NT2/D1 (cell line): ENCODE measurements at regions not wholly inside any gene's neighbourhood (a gene's known extent, or its start where the extent isn't known, plus 50 kb on each side); places are given as distances from the start of the nearest gene placed in this dataset.

Source experiments
- DNase-seq: peaks from one replicate; pipeline ENCODE4 v3.0.0-alpha.2; 2011; ENCODE audit warnings: low read depth, low spot score
- H3K27me3 ChIP-seq: 2 replicates; pipeline ENCODE4 v1.6.0; 2011; ENCODE audit warnings: mild to moderate bottlenecking; ENCODE audit not compliant: insufficient read length, insufficient read depth
- H3K36me3 ChIP-seq: 2 replicates; pipeline ENCODE4 v1.6.1; 2011; ENCODE audit warnings: mild to moderate bottlenecking, low read length, mixed read lengths; ENCODE audit not compliant: insufficient read depth, insufficient read length
- H3K4me1 ChIP-seq: 2 replicates; pipeline ENCODE4 v1.5.1; 2011; ENCODE audit not compliant: insufficient read depth, insufficient read length
- H3K4me3 ChIP-seq: 2 replicates; pipeline ENCODE4 v1.5.1; 2011; ENCODE audit warnings: low read depth; ENCODE audit not compliant: insufficient read length
- H3K9ac ChIP-seq: 2 replicates; pipeline ENCODE4 v1.6.0; 2011; ENCODE audit warnings: low read depth; ENCODE audit not compliant: insufficient read length
- H3K9me3 ChIP-seq: 2 replicates; pipeline ENCODE4 v1.5.1; 2011; ENCODE audit warnings: mild to moderate bottlenecking, low read length; ENCODE audit not compliant: insufficient read depth
- SUZ12 ChIP-seq: IDR thresholded peaks from 2 replicates; pipeline ENCODE4 v1.6.1; 2011; ENCODE audit not compliant: insufficient read length, insufficient read depth; ENCODE audit errors: extremely low read depth
- YY1 ChIP-seq: IDR thresholded peaks from 2 replicates; pipeline ENCODE4 v1.6.1; 2011; ENCODE audit not compliant: insufficient read length, insufficient read depth
- ZNF274 ChIP-seq: IDR thresholded peaks from 2 replicates; pipeline ENCODE4 v1.6.1; 2011; ENCODE audit warnings: mild to moderate bottlenecking, low read depth, low read length

DNA sequence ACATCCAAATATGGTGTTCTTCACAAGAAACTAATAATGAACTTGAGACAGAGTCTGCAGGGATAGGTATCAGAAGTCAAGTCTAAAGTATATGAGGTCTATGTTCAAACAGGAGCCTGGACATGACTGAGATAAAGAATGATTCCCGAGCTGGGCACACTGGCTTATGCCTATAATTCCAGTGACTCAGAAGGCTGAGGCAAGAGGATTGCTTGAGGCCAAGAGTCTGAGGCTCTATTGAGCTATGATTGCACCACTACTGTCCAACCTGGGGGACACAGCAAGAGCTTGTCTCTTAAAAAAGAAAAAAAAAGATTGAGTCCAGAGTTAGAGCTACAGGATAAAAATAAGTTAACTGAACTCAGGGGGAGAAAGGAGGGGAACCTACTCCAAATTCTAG is 246.5 kb downstream of the LRRN1 start:
- no peaks in the 10 kb centered on the region for H3K9me3 ChIP-seq
- no peaks in the 10 kb centered on the region for H3K36me3 ChIP-seq
- H3K4me1 ChIP-seq: no peaks in the 10 kb centered on the region
- H3K4me3 ChIP-seq: no peak overlapping the region
- no peak overlapping the region for H3K9ac ChIP-seq
- no peak for DNase-seq
- TF ChIP-seq YY1 (no peak), ZNF274 (no peak), SUZ12 (no peak)
- no peaks in the 10 kb centered on the region for H3K27me3 ChIP-seq

DNA sequence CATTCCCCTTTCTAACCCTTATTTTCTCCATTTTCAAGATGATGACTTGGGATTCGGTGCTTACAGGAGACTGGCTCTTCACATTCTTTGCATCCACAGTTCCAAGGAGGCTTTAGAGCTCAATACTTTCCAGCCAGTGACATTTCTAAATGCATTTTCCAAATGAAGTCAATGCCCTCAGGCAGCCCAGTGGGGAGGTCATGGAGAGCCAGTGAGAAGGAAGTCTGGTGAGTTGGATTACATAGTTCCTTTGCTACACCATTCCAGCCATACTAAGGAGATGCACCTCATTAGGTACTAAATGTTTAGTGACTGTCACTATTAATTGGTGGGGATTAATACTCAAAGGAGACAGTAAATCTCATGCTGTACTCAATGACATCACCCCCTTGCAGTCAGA is 248.1 kb downstream of the LRRN1 start:
- TF ChIP-seq SUZ12 (no peak), YY1 (no peak), ZNF274 (no peak)
- no peak overlapping the region for H3K4me3 ChIP-seq
- no peak for DNase-seq
- H3K36me3 ChIP-seq: no peaks in the 10 kb centered on the region
- no peaks in the 10 kb centered on the region for H3K4me1 ChIP-seq
- no peaks in the 10 kb centered on the region for H3K27me3 ChIP-seq
- no peaks in the 10 kb centered on the region for H3K9me3 ChIP-seq
- no peak overlapping the region for H3K9ac ChIP-seq

DNA sequence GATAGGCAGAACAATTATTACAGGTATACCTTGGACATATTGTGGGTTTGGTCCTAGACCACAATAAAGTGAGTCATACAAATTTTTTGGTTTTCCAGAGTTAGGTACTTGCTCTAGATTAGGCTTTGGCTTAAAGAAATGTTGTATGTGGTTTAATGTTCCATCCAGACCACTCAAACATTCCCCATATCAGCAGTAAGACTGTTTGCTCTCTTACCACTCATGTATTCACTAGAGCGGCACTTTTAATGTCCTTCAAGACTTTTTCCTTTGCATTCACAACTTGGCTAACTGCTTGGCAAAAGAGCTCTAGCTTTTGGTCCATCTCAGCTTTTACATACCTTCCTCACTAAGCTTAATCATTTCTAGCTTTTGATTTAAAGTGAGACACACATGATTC is 250.5 kb upstream of the SETMAR start:
- H3K36me3 ChIP-seq: no peaks in the 10 kb centered on the region
- no peak for DNase-seq
- H3K4me1 ChIP-seq: no peaks in the 10 kb centered on the region
- H3K9me3 ChIP-seq: no peaks in the 10 kb centered on the region
- TF ChIP-seq YY1 (no peak), ZNF274 (no peak), SUZ12 (no peak)
- H3K9ac ChIP-seq: no peak overlapping the region
- H3K4me3 ChIP-seq: no peak overlapping the region
- H3K27me3 ChIP-seq: no peaks in the 10 kb centered on the region

DNA sequence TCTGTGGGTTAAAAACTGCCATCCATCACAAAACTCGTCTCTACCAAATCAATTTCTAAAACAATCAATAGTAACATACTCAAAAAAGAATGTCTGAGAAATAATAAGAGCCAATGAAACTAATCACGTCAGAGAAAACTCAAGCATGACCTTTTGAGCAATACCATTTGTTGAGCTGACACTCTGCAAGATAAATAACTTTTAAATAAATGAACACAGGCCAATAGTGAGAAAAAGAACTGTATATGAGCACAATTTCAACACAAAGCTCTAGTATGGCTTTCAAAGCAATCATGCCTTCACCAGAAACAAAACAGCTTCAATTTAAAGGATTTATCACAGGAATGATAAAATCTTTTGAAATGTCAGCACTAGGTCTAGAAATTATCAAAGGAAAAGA is 249.2 kb upstream of the SETMAR start:
- H3K9ac ChIP-seq: no peak overlapping the region
- no peaks in the 10 kb centered on the region for H3K9me3 ChIP-seq
- H3K36me3 ChIP-seq: no peaks in the 10 kb centered on the region
- no peaks in the 10 kb centered on the region for H3K4me1 ChIP-seq
- H3K4me3 ChIP-seq: no peak overlapping the region
- no peaks in the 10 kb centered on the region for H3K27me3 ChIP-seq
- no peak for TF ChIP-seq SUZ12
- no peak for TF ChIP-seq YY1
- no peak for TF ChIP-seq ZNF274
- no peak for DNase-seq

DNA sequence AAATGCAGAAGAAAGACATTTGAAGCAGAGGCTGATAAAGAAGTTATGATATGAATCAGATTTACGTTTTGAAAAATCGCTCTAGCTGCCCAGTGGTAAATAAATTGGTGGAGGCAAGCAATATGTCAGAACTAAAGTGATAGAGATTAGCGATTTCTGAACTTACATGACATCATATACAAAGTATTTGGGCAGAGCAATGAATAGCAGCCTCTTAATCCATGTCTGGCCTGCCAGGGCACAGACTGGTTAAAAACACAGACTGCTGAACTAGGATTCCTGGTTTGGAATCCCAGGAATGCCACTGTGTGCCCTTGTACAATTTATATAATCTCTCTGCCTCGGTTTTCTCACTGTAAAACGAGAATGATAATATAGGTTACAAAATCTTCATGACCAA is 243.1 kb upstream of the SETMAR start:
- 0 out of 2 replicates have a peak, but pooled peaks cover 7% of the 10 kb centered on the region for H3K9me3 ChIP-seq

DNA sequence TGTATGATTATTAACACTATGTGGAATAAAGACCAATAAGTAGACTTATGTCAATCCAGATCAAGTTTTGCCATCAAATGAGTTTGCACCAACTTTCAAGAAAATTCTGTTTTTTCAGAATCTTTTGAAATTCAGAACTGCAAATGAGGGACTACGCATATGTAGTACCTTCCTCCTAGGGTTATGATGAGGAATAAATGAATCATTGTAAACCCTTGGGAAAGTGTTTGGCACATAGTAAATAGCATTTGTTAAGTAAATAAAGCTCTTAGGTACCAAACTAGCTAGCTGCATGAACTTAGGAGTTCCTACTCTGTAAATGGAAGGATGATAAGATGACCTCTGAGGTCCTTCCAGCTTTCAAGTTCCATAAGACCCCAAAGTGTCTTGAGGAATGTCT is 242.6 kb upstream of the SETMAR start:
- Histone ChIP-seq H3K9ac (no peak overlapping the region), H3K4me1 (no peaks in the 10 kb centered on the region), H3K9me3 (0 out of 2 replicates have a peak, but pooled peaks cover 7% of the 10 kb centered on the region), H3K4me3 (no peak overlapping the region), H3K27me3 (no peaks in the 10 kb centered on the region), H3K36me3 (no peaks in the 10 kb centered on the region)
- TF ChIP-seq SUZ12 (no peak), ZNF274 (no peak), YY1 (no peak)
- no peak for DNase-seq

More for the DNA sequence above, 243.1 kb upstream of the SETMAR start:
- no peak overlapping the region for H3K9ac ChIP-seq
- H3K36me3 ChIP-seq: no peaks in the 10 kb centered on the region
- H3K4me1 ChIP-seq: no peaks in the 10 kb centered on the region
- DNase-seq: no peak
- no peak overlapping the region for H3K4me3 ChIP-seq
- TF ChIP-seq ZNF274 (no peak), YY1 (no peak), SUZ12 (no peak)
- H3K27me3 ChIP-seq: no peaks in the 10 kb centered on the region

DNA sequence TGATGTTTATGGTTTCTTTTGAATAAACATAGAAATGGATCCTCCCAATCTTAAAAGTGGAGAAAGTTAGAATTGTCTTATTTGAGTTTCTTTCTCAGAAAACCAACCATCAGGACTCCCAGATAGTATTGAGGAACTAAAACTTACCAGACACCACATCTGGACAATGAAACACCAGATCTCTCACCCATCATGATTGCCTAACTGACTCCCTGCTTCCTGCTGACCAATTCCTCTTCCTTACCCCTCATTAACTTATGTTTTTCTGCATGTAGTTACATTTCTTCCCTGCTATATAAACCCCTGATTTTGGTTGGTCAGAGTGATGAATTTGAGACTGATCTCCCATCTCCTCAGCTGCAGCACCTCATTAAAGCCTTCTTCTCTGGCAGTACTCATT is 242.0 kb upstream of the SETMAR start:
- no peak overlapping the region for H3K9ac ChIP-seq
- no peak for TF ChIP-seq YY1
- TF ChIP-seq SUZ12: no peak
- TF ChIP-seq ZNF274: no peak
- no peaks in the 10 kb centered on the region for H3K4me1 ChIP-seq
- H3K36me3 ChIP-seq: no peaks in the 10 kb centered on the region
- no peak for DNase-seq
- no peak overlapping the region for H3K4me3 ChIP-seq
- H3K9me3 ChIP-seq: 0 out of 2 replicates have a peak, but pooled peaks cover 7% of the 10 kb centered on the region
- no peaks in the 10 kb centered on the region for H3K27me3 ChIP-seq
